ENCODE measurements at regions not wholly inside any gene's neighbourhood (a gene's known extent, or its start where the extent isn't known, plus 50 kb on each side); places are given as distances from the start of the nearest gene placed in this dataset.

GRCh38 chr6:164216368-164216767 lies 801.9 kb downstream of the QKI start:
- Histone ChIP-seq H3K27me3 (ENCODE audit: insufficient read depth, low read length) (no peaks in the 10 kb centered on the region), H4K91ac (ENCODE audit: insufficient read length, low read depth, low read length) (no peak overlapping the region), H3K9ac (ENCODE audit: extremely low read depth, insufficient read length, low read length) (no peak overlapping the region), H4K20me1 (ENCODE audit: control insufficient read depth, insufficient read depth, insufficient read length) (no peaks in the 10 kb centered on the region), H3K14ac (ENCODE audit: insufficient read depth, low read length) (no peak overlapping the region), H3K79me2 (ENCODE audit: insufficient read depth, low read length) (no peaks in the 10 kb centered on the region), H2BK20ac (ENCODE audit: low read depth, low read length, poor library complexity, severe bottlenecking) (no peak overlapping the region), H2BK5ac (ENCODE audit: insufficient read length, low read length) (no peak overlapping the region), H2BK12ac (ENCODE audit: insufficient read length, low read depth, low read length) (no peak overlapping the region), H3T11ph (ENCODE audit: low read length) (no peak overlapping the region), H4K5ac (ENCODE audit: insufficient read length, low read depth, low read length) (no peak overlapping the region), H3K27ac (ENCODE audit: insufficient read length, low read depth, low read length) (no peak overlapping the region), H3K23me2 (ENCODE audit: insufficient read length, low read depth, low read length, poor library complexity, severe bottlenecking) (no peaks in the 10 kb centered on the region), H3K23ac (ENCODE audit: insufficient read length, low read depth, low read length) (no peak overlapping the region), H3K79me1 (ENCODE audit: insufficient read depth, low read depth, low read length, poor library complexity, severe bottlenecking) (no peaks in the 10 kb centered on the region), H3K4me1 (ENCODE audit: insufficient read depth, low read length) (no peaks in the 10 kb centered on the region), H2AFZ (ENCODE audit: low read length) (no peak overlapping the region), H3K4me2 (ENCODE audit: insufficient read depth, insufficient read length, low read length) (no peak overlapping the region), H2AK5ac (ENCODE audit: insufficient read length, low read length) (no peak overlapping the region), H3K18ac (ENCODE audit: insufficient read length, low read depth, low read length) (no peak overlapping the region), H2BK15ac (ENCODE audit: low read depth, low read length) (no peak overlapping the region), H3K9me3 (ENCODE audit: control insufficient read depth, low read depth, low read length) (no peaks in the 10 kb centered on the region), H3K56ac (ENCODE audit: insufficient read length, low read depth, low read length) (no peak overlapping the region), H3K4ac (ENCODE audit: low read depth, low read length) (no peak overlapping the region), H2BK120ac (ENCODE audit: low read depth, low read length, poor library complexity, severe bottlenecking) (no peak overlapping the region), H4K8ac (replicated peaks; ENCODE audit: insufficient read length, low read depth, low read length) (no peak overlapping the region)
- TF ChIP-seq CTCF (conservative IDR thresholded peaks at IDR 0.05): no peak
- Mint-ChIP-seq H3K9me3 (peaks cover 5 to 13% of the 10 kb centered on the region in 2 experiments; a peak in 4 of 5 replicates), H3K27ac (peak overlapping the region in 1 of 3 experiments; percentile 8; a peak in 1 of 7 replicates), H3K4me3 (no peak overlapping the region), H3K36me3 (ENCODE audit: insufficient read depth in 1 of 3, low read depth in 3 of 3) (peaks cover 0 to 21% (median 0%) of the 10 kb centered on the region in 3 experiments; a peak in 4 of 7 replicates), H3K4me1 (no peaks in the 10 kb centered on the region), H3K27me3 (ENCODE audit: low read depth) (no peaks in the 10 kb centered on the region)
- no peak for DNase-seq
- no CpG with 5 or more reads among the region's 4 CpGs for WGBS (ENCODE audit: extremely low coverage, insufficient read length, low lambda C conversion rate)

Measured in H9 (cell line).